H1 (cell line): ENCODE measurements at regions not wholly inside any gene's neighbourhood (a gene's known extent, or its start where the extent isn't known, plus 50 kb on each side); places are given as distances from the start of the nearest gene placed in this dataset.

Source experiments
- CTCF ChIA-PET: fragments of 300-600 bp; sonication (Branson Sonifier 250); formaldehyde crosslinking; loops from one replicate; lab custom pipeline; 2021; ENCODE audit not compliant: partially characterized antibody; lab: Charles Lee
- POLR2A ChIA-PET: fragments of 300-600 bp; sonication (Branson Sonifier 250); formaldehyde crosslinking; loops from one replicate; lab custom pipeline; 2021; ENCODE audit warnings: inconsistent platforms; ENCODE audit not compliant: partially characterized antibody; lab: Charles Lee
- DNase-seq, 2 experiments: peaks; one replicate each; pipeline versions ENCODE4 v3.0.0 to v3.0.0-alpha.2; 2010 to 2022; ENCODE audit warnings: low spot score in 2 of 2, low read depth in 1 of 2, mixed read lengths in 1 of 2
- FAIRE-seq: peaks from 2 replicates; lab custom pipeline; 2011; peaks lifted over from hg19 to GRCh38; lab: Jason Lieb, UNC
- H2AFZ ChIP-seq: 2 replicates; pipeline ENCODE4 v1.8.1; 2012; ENCODE audit warnings: low read length, inconsistent platforms
- H2AK5ac ChIP-seq: 2 replicates; pipeline ENCODE4 v1.6.1; 2013; ENCODE audit warnings: low read depth, low read length
- H2BK120ac ChIP-seq: replicated peaks from 2 replicates; pipeline ENCODE3; 2013; ENCODE audit warnings: low read depth, low read length, inconsistent platforms
- H2BK12ac ChIP-seq: 2 replicates; pipeline ENCODE4 v1.6.1; 2013; ENCODE audit warnings: low read depth, low read length
- H2BK15ac ChIP-seq: 2 replicates; pipeline ENCODE4 v1.6.1; 2013; ENCODE audit warnings: low read length
- H2BK20ac ChIP-seq: 2 replicates; pipeline ENCODE4 v1.6.1; 2013; ENCODE audit warnings: low read length
- H2BK5ac ChIP-seq: 2 replicates; pipeline ENCODE4 v1.6.1; 2013; ENCODE audit warnings: low read depth, low read length
- H3K14ac ChIP-seq: 2 replicates; pipeline ENCODE4 v1.6.1; 2013; ENCODE audit warnings: inconsistent platforms; ENCODE audit not compliant: insufficient read length
- H3K18ac ChIP-seq: 2 replicates; pipeline ENCODE4 v1.6.1; 2013; ENCODE audit warnings: low read length; ENCODE audit errors: extremely low read depth
- H3K23ac ChIP-seq: 2 replicates; pipeline ENCODE4 v1.6.1; 2013; ENCODE audit warnings: inconsistent platforms; ENCODE audit not compliant: insufficient read length
- H3K23me2 ChIP-seq: 2 replicates; pipeline ENCODE4 v1.6.1; 2013; ENCODE audit warnings: low read depth, low read length
- H3K27ac ChIP-seq: 2 replicates; pipeline ENCODE4 v1.6.1; 2011; ENCODE audit warnings: low read depth, low read length, inconsistent platforms
- H3K27me3 ChIP-seq, 4 experiments: replicated peaks in 1 of 4; 1 replicate in 1 of 4; 2 replicates in 3 of 4; pipeline versions ENCODE4 v1.6.1 to v1.8.1; 2011 to 2013; ENCODE audit warnings: low read length in 3 of 4, mild to moderate bottlenecking in 3 of 4, inconsistent platforms in 2 of 4, mixed read lengths in 2 of 4, moderate library complexity in 1 of 4; ENCODE audit not compliant: control insufficient read depth in 3 of 4, insufficient read depth in 3 of 4; ENCODE audit errors: extremely low read depth in 1 of 4
- H3K36me3 ChIP-seq, 4 experiments: 2 replicates each; pipeline versions ENCODE4 v1.6.1 to v1.8.1; 2011 to 2013; ENCODE audit warnings: mild to moderate bottlenecking in 4 of 4, low read length in 3 of 4, moderate library complexity in 2 of 4, control low read depth in 1 of 4, inconsistent platforms in 1 of 4; ENCODE audit not compliant: insufficient read depth in 4 of 4, control insufficient read depth in 2 of 4
- H3K4ac ChIP-seq: replicated peaks from 2 replicates; pipeline ENCODE3; 2013; ENCODE audit warnings: low read length, low read depth, mixed read lengths, inconsistent platforms; ENCODE audit not compliant: insufficient read length
- H3K4me1 ChIP-seq, 4 experiments: replicated peaks in 1 of 4; 1 replicate in 1 of 4; 2 replicates in 3 of 4; pipeline versions ENCODE4 v1.6.1 to v1.8.1; 2011 to 2013; ENCODE audit warnings: low read length in 3 of 4, inconsistent platforms in 2 of 4, mixed read lengths in 1 of 4; ENCODE audit not compliant: insufficient read depth in 4 of 4, control insufficient read depth in 3 of 4
- H3K4me2 ChIP-seq, 2 experiments: 2 replicates each; pipeline versions ENCODE4 v1.6.1 to v1.8.1; 2011 to 2013; ENCODE audit warnings: low read depth in 2 of 2, low read length in 2 of 2, control low read depth in 1 of 2, inconsistent platforms in 1 of 2, mild to moderate bottlenecking in 1 of 2; ENCODE audit not compliant: insufficient read depth in 1 of 2
- H3K4me3 ChIP-seq, 4 experiments: fragments of 200-600, 300-600 bp in 1 of 4; sonication (generic), shearing (Covaris generic), sonication (Bioruptor Twin) in 1 of 4; 2 replicates each; pipeline versions ENCODE4 v1.5.1 to v1.8.1; 2011 to 2016; ENCODE audit warnings: low read length in 4 of 4, low read depth in 3 of 4, control low read depth in 2 of 4, inconsistent platforms in 2 of 4, mild to moderate bottlenecking in 2 of 4, mixed read lengths in 1 of 4, moderate library complexity in 1 of 4; ENCODE audit not compliant: insufficient read depth in 2 of 4; ENCODE audit errors: extremely low read depth in 1 of 4
- H3K56ac ChIP-seq: replicated peaks from 2 replicates; pipeline ENCODE3; 2013; ENCODE audit warnings: low read depth, mild to moderate bottlenecking, mixed read lengths, low read length, inconsistent platforms; ENCODE audit not compliant: insufficient read length
- H3K79me1 ChIP-seq: 2 replicates; pipeline ENCODE4 v1.6.1; 2013; ENCODE audit warnings: low read depth, low read length, control low read depth
- H3K79me2 ChIP-seq, 2 experiments: 2 replicates each; pipeline versions ENCODE4 v1.6.1 to v1.8.1; 2012 to 2013; ENCODE audit warnings: low read length in 2 of 2, mild to moderate bottlenecking in 2 of 2, inconsistent platforms in 1 of 2; ENCODE audit not compliant: insufficient read depth in 2 of 2, control insufficient read depth in 1 of 2
- H3K9ac ChIP-seq, 4 experiments: replicated peaks in 1 of 4; 1 replicate in 1 of 4; 2 replicates in 3 of 4; pipeline versions ENCODE4 v1.6.1 to v1.8.1; 2011 to 2013; ENCODE audit warnings: low read depth in 3 of 4, low read length in 3 of 4, control low read depth in 2 of 4, mild to moderate bottlenecking in 2 of 4, moderate library complexity in 2 of 4, inconsistent platforms in 1 of 4; ENCODE audit errors: extremely low read depth in 1 of 4
- H3K9me3 ChIP-seq, 2 experiments: 2 replicates each; pipeline versions ENCODE4 v1.6.1 to v1.8.1; 2012 to 2013; ENCODE audit warnings: mild to moderate bottlenecking in 2 of 2, moderate library complexity in 2 of 2, control low read depth in 1 of 2, inconsistent platforms in 1 of 2, low read depth in 1 of 2, low read length in 1 of 2, mixed read lengths in 1 of 2; ENCODE audit not compliant: insufficient read depth in 2 of 2
- H4K20me1 ChIP-seq, 2 experiments: replicated peaks in 1 of 2; 2 replicates each; pipeline versions ENCODE3 to v1.8.1; 2011 to 2013; ENCODE audit warnings: inconsistent platforms in 2 of 2, low read length in 2 of 2, mild to moderate bottlenecking in 1 of 2; ENCODE audit not compliant: insufficient read depth in 2 of 2, control insufficient read depth in 1 of 2
- H4K5ac ChIP-seq: 2 replicates; pipeline ENCODE4 v1.6.1; 2013; ENCODE audit warnings: low read length, low read depth, mixed read lengths, inconsistent platforms; ENCODE audit not compliant: insufficient read length
- H4K8ac ChIP-seq: 2 replicates; pipeline ENCODE4 v1.8.0; 2013; ENCODE audit warnings: mild to moderate bottlenecking, moderate library complexity, low read length, inconsistent platforms; ENCODE audit not compliant: insufficient read depth; ENCODE audit errors: extremely low read depth
- H4K91ac ChIP-seq: replicated peaks from 2 replicates; pipeline ENCODE3; 2013; ENCODE audit warnings: low read length, mixed read lengths, inconsistent platforms; ENCODE audit not compliant: insufficient read length
- BACH1 ChIP-seq: IDR thresholded peaks from 2 replicates; pipeline ENCODE4 v1.6.1; 2012; ENCODE audit warnings: low read length, improper control_type of control experiment
- BCL11A ChIP-seq, 2 experiments: IDR thresholded peaks; one replicate each; pipeline ENCODE4 v1.6.1; 2011; ENCODE audit warnings: low read depth in 2 of 2, low read length in 2 of 2, mild to moderate bottlenecking in 2 of 2
- MAFK ChIP-seq: IDR thresholded peaks from 2 replicates; pipeline ENCODE4 v1.6.1; 2012; ENCODE audit warnings: low read depth, mild to moderate bottlenecking, improper control_type of control experiment, low read length
- PHF8 ChIP-seq: fragments of 200-600 bp; sonication (generic); conservative IDR thresholded peaks from 2 replicates; pipeline ENCODE4 v1.7.1; 2012; ENCODE audit warnings: low read depth, mild to moderate bottlenecking, inconsistent platforms, low read length, moderate library complexity
- SIN3A ChIP-seq, 2 experiments: IDR thresholded peaks in 1 of 2; conservative IDR thresholded peaks in 1 of 2; 2 replicates each; pipeline ENCODE4 v1.6.1; 2011 to 2012; ENCODE audit warnings: low read length in 2 of 2, improper control_type of control experiment in 1 of 2, low read depth in 1 of 2, mild to moderate bottlenecking in 1 of 2
- WGBS, 2 experiments: shearing (Covaris generic) in 1 of 2; methylation state at CpG; one replicate each; pipeline versions ENCODE4 v1.1.6 to v1.1.7; 2013 to 2015; ENCODE audit warnings: low lambda C conversion rate in 2 of 2, mixed read lengths in 2 of 2, inconsistent platforms in 1 of 2, low coverage in 1 of 2, missing lambda C conversion rate in 1 of 2; ENCODE audit not compliant: insufficient replicate concordance in 2 of 2, insufficient coverage in 1 of 2, insufficient read length in 1 of 2; ENCODE audit errors: extremely low coverage in 1 of 2, missing lambda C conversion rate in 1 of 2; 5-methylcytosine and 5-hydroxymethylcytosine counted together
- TF ChIP-seq, protein P1 (sequence below): IDR thresholded peaks from 2 replicates; pipeline ENCODE4 v1.6.1; 2012; ENCODE audit warnings: inconsistent platforms
- TF ChIP-seq, protein P2 (sequence below): IDR thresholded peaks from 2 replicates; pipeline ENCODE4 v1.6.1; 2012; ENCODE audit warnings: low read length, inconsistent platforms

DNA sequence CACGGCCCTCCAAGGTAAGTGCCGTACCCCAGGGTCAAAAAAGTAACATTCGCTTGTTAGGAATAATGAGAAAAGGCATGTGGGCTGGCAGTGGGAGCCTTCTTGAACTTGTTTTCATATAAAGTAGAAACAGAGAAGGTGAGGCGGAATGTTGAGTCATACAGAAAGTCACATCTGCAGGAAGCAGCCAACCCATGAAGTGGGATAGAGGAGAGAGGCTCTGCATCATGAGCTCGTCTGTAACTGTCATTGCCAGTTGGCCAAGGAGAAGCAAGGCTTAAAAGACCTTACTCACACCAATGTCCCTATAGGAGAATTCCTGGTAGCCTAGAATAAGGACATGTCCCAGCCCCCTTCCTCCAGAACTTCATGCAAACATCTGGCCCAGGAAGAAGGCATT is 253.3 kb downstream of the BUD13 start:
- H3K4me3 ChIP-seq: no peak overlapping the region
- no peak for TF ChIP-seq PHF8
- no peak for TF ChIP-seq BACH1
- TF ChIP-seq MAFK: no peak
- TF ChIP-seq, protein P1, sequence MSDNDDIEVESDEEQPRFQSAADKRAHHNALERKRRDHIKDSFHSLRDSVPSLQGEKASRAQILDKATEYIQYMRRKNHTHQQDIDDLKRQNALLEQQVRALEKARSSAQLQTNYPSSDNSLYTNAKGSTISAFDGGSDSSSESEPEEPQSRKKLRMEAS: no peak
- TF ChIP-seq, protein P2, sequence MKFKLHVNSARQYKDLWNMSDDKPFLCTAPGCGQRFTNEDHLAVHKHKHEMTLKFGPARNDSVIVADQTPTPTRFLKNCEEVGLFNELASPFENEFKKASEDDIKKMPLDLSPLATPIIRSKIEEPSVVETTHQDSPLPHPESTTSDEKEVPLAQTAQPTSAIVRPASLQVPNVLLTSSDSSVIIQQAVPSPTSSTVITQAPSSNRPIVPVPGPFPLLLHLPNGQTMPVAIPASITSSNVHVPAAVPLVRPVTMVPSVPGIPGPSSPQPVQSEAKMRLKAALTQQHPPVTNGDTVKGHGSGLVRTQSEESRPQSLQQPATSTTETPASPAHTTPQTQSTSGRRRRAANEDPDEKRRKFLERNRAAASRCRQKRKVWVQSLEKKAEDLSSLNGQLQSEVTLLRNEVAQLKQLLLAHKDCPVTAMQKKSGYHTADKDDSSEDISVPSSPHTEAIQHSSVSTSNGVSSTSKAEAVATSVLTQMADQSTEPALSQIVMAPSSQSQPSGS: no peak
- TF ChIP-seq SIN3A (conservative IDR thresholded peaks at IDR 0.05 in 1 of 2, IDR thresholded peaks at IDR 0.05 in 1 of 2; ENCODE audit: low read depth in 1 of 2, low read length in 2 of 2): no peak
- TF ChIP-seq BCL11A (IDR thresholded peaks at IDR 0.05; ENCODE audit: low read depth in 2 of 2, low read length in 2 of 2): no peak
- no peak overlapping the region for H2BK5ac ChIP-seq
- no peak overlapping the region for H3K18ac ChIP-seq
- H4K8ac ChIP-seq: no peak overlapping the region
- H4K20me1 ChIP-seq: no peaks in the 10 kb centered on the region
- DNase-seq: no peak
- H2BK20ac ChIP-seq: no peak overlapping the region
- H4K5ac ChIP-seq: no peak overlapping the region
- H3K4me1 ChIP-seq: no peaks in the 10 kb centered on the region
- no peak overlapping the region for H3K4ac ChIP-seq
- CTCF ChIA-PET: interaction anchor here (0.7 to 7.3 kb wide), 6 partner anchors 13 to 221 kb away, joined by 3 to 96 read pairs (median 12); no protein-coding TSS in a partner anchor
- H3K23ac ChIP-seq: no peak overlapping the region
- H3K9me3 ChIP-seq: no peaks in the 10 kb centered on the region
- H3K4me2 ChIP-seq: no peak overlapping the region
- no peak overlapping the region for H3K9ac ChIP-seq
- H3K56ac ChIP-seq: no peak overlapping the region
- POLR2A ChIA-PET: no interaction called here
- 89% methylated on average over 5 of the region's 5 CpGs; no CpG with 5 or more reads in 1 of the 2 experiments for WGBS, 2 experiments
- H3K79me2 ChIP-seq: no peaks in the 10 kb centered on the region
- no peak overlapping the region for H2AK5ac ChIP-seq
- no peak overlapping the region for H4K91ac ChIP-seq
- H2BK12ac ChIP-seq: no peak overlapping the region
- H3K27me3 ChIP-seq: no peaks in the 10 kb centered on the region
- no peak overlapping the region for H3K27ac ChIP-seq
- no peak overlapping the region for H2AFZ ChIP-seq
- no peak overlapping the region for H2BK15ac ChIP-seq
- H3K14ac ChIP-seq: no peak overlapping the region
- no peak overlapping the region for H2BK120ac ChIP-seq
- no peaks in the 10 kb centered on the region for H3K23me2 ChIP-seq
- no peak for FAIRE-seq
- no peaks in the 10 kb centered on the region for H3K79me1 ChIP-seq
- H3K36me3 ChIP-seq: no peaks in the 10 kb centered on the region
